ENCODE measurements at regions not wholly inside any gene's neighbourhood (a gene's known extent, or its start where the extent isn't known, plus 50 kb on each side); places are given as distances from the start of the nearest gene placed in this dataset.

DNA sequence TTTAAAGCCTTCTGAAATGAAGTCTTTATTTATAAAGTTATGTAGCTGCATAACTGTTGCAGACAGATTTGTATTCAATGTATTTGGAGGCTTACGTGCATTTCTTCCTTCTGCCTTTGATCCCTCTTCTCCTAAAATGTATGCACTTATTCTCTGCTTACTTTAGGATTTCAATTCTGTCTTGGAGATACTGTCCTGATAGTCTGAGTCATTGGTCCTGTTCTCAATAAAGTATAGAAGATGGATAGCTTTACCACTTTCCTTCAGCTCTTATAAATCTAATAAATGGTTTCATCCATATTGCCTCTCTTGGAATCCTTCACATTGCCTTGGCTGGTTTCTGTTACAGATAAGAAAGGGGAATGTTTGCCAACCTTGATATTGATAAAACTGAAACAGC, 430.1 kb upstream of the CAMK1G start:
- peaks cover 3% of the 10 kb centered on the region for H3K4me1 Mint-ChIP-seq (ENCODE audit: low read depth)
- no peaks in the 10 kb centered on the region for H3K36me3 Mint-ChIP-seq (ENCODE audit: insufficient read depth)
- TF ChIP-seq, protein P1, sequence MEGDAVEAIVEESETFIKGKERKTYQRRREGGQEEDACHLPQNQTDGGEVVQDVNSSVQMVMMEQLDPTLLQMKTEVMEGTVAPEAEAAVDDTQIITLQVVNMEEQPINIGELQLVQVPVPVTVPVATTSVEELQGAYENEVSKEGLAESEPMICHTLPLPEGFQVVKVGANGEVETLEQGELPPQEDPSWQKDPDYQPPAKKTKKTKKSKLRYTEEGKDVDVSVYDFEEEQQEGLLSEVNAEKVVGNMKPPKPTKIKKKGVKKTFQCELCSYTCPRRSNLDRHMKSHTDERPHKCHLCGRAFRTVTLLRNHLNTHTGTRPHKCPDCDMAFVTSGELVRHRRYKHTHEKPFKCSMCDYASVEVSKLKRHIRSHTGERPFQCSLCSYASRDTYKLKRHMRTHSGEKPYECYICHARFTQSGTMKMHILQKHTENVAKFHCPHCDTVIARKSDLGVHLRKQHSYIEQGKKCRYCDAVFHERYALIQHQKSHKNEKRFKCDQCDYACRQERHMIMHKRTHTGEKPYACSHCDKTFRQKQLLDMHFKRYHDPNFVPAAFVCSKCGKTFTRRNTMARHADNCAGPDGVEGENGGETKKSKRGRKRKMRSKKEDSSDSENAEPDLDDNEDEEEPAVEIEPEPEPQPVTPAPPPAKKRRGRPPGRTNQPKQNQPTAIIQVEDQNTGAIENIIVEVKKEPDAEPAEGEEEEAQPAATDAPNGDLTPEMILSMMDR (IDR thresholded peaks at IDR 0.05; ENCODE audit: unreplicated experiment): no peak

DNA sequence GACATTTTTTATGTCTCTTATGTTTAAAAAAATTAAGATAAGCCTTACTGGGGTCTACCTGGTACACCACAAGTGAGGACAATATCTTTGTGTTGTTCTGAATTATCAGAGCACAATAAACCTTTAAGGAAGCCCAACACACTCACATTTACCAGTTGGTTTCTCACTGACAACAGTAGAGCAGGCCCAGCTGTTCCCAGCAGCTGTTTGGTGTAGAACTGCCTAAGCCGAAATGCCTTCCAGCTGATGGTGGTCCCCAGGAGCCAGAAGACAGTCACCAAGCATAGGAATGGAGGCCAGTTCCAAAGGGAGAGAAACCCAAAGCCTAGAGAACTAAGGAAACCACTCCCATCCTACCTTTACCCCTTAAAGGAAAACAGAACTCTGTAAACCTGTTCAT, 428.6 kb upstream of the CAMK1G start:
- no peak overlapping the region for H3K27ac Mint-ChIP-seq
- H3K9me3 Mint-ChIP-seq (ENCODE audit: low read depth): no peaks in the 10 kb centered on the region
- H3K27me3 Mint-ChIP-seq: peaks cover 7% of the 10 kb centered on the region
- H3K4me1 Mint-ChIP-seq (ENCODE audit: low read depth): peaks cover 4% of the 10 kb centered on the region
- H3K36me3 Mint-ChIP-seq (ENCODE audit: insufficient read depth): no peaks in the 10 kb centered on the region
- no peak overlapping the region for H3K4me3 Mint-ChIP-seq (ENCODE audit: low read depth)
- TF ChIP-seq, protein P1 (IDR thresholded peaks at IDR 0.05; ENCODE audit: unreplicated experiment): no peak
- DNase-seq (ENCODE audit: low spot score, unreplicated experiment): no peak

More for the DNA sequence above, 430.1 kb upstream of the CAMK1G start:
- Mint-ChIP-seq H3K9me3 (ENCODE audit: low read depth) (no peaks in the 10 kb centered on the region), H3K4me3 (ENCODE audit: low read depth) (no peak overlapping the region), H3K27me3 (peaks cover 7% of the 10 kb centered on the region), H3K27ac (no peak overlapping the region)
- DNase-seq (ENCODE audit: low spot score, unreplicated experiment): no peak

- Mint-ChIP-seq H3K9me3 (ENCODE audit: low read depth) (no peaks in the 10 kb centered on the region), H3K4me1 (ENCODE audit: low read depth) (peaks cover 10% of the 10 kb centered on the region), H3K27me3 (peaks cover 7% of the 10 kb centered on the region), H3K4me3 (ENCODE audit: low read depth) (no peak overlapping the region), H3K27ac (no peak overlapping the region), H3K36me3 (ENCODE audit: insufficient read depth) (no peaks in the 10 kb centered on the region)
- TF ChIP-seq, protein P1 (IDR thresholded peaks at IDR 0.05; ENCODE audit: unreplicated experiment): no peak
- no peak for DNase-seq (ENCODE audit: low spot score, unreplicated experiment)
Observed at GRCh38 chr1:209155546-209155945, 428.0 kb upstream of the CAMK1G start.

DNA sequence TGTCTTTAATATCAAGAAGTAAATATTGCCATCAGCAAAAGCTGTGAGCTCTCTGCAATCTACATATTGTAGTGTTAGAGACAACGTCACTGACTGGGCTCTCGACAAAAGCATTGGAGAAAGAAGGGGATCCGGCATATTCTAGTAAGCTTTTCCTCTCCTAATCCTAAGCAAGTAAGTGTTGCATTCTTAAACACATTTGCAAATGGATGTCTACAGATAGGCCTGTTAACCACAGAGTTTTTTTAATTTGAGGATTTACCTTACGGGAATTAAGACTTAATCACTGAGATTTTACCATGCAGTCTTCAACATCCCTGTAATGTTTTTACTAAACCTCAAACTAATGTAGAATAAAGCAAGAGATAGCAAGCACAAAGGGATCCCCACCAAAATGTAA, 426.5 kb upstream of the CAMK1G start:
- peaks cover 11% of the 10 kb centered on the region for H3K4me1 Mint-ChIP-seq (ENCODE audit: low read depth)
- no peak overlapping the region for H3K27ac Mint-ChIP-seq
- H3K36me3 Mint-ChIP-seq (ENCODE audit: insufficient read depth): no peaks in the 10 kb centered on the region
- no peak overlapping the region for H3K4me3 Mint-ChIP-seq (ENCODE audit: low read depth)
- peaks cover 7% of the 10 kb centered on the region for H3K27me3 Mint-ChIP-seq
- no peak for DNase-seq (ENCODE audit: low spot score, unreplicated experiment)
- H3K9me3 Mint-ChIP-seq (ENCODE audit: low read depth): no peaks in the 10 kb centered on the region
- TF ChIP-seq, protein P1 (IDR thresholded peaks at IDR 0.05; ENCODE audit: unreplicated experiment): no peak

DNA sequence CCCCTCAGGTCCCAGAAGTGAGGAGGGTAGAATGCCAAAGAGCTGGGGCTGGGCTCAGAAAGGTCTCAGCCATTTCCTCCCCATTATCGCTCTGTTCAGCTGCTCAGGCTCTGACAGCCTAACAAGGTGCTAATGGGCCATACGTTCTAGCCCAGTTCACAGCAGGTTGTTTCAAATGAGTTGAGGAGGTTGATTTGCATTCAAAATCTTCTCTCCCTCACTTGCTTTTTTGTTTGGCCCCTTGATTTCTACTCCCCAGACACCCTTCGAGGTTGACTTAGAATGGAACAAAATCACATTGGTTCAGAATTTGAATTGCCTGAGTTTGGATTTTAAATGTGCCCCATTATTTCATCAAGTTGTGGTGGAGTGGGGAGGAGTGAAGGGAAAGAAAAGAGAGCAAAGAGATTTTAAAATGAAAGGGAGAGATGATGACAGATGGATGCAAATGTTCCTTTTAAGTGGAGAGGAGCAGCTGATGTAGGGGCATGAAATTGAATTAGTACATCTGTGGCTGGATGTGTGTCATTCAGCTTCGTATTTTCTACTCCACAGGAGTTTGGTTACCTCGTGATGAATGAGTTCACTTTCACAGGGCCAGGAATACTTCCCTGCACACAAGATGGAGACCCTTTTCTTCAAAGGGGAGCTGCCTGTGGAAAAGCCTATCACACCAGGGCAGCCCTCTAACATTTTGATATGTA, 425.8 kb upstream of the CAMK1G start:
- Mint-ChIP-seq H3K36me3 (ENCODE audit: insufficient read depth) (no peaks in the 10 kb centered on the region), H3K4me3 (ENCODE audit: low read depth) (no peak overlapping the region), H3K9me3 (ENCODE audit: low read depth) (no peaks in the 10 kb centered on the region), H3K4me1 (ENCODE audit: low read depth) (peaks cover 11% of the 10 kb centered on the region), H3K27ac (no peak overlapping the region), H3K27me3 (peaks cover 7% of the 10 kb centered on the region)
- TF ChIP-seq, protein P1 (IDR thresholded peaks at IDR 0.05; ENCODE audit: unreplicated experiment): no peak
- no peak for DNase-seq (ENCODE audit: low spot score, unreplicated experiment)
